Uterus (tissue), 2 donors: ENCODE measurements at regions not wholly inside any gene's neighbourhood (a gene's known extent, or its start where the extent isn't known, plus 50 kb on each side); places are given as distances from the start of the nearest gene placed in this dataset.

Experiments used
- CTCF ChIP-seq, 4 experiments: fragments of 200-600 bp in 2 of 4; fragments of 450-650 bp in 2 of 4; sonication (generic) in 2 of 4; IDR thresholded peaks; one replicate each; pipeline ENCODE4 v1.5.1; 2016 to 2019; ENCODE audit warnings: antibody characterized with exemption in 4 of 4, mild to moderate bottlenecking in 2 of 4, moderate library complexity in 1 of 4
- POLR2A ChIP-seq, 2 donors: fragments of 450-650 bp; IDR thresholded peaks; one replicate each; pipeline ENCODE4 v1.6.1; 2016; ENCODE audit warnings: antibody characterized with exemption in 2 of 2, mild to moderate bottlenecking in 1 of 2, moderate library complexity in 1 of 2

GRCh38 chrX:107541244-107541643 lies 87.1 kb upstream of the PRPS1 start:
- TF ChIP-seq CTCF (IDR thresholded peaks at IDR 0.05) (no peak), POLR2A (IDR thresholded peaks at IDR 0.05) (no peak)
